ENCODE measurements at regions not wholly inside any gene's neighbourhood (a gene's known extent, or its start where the extent isn't known, plus 50 kb on each side); places are given as distances from the start of the nearest gene placed in this dataset.

DNA sequence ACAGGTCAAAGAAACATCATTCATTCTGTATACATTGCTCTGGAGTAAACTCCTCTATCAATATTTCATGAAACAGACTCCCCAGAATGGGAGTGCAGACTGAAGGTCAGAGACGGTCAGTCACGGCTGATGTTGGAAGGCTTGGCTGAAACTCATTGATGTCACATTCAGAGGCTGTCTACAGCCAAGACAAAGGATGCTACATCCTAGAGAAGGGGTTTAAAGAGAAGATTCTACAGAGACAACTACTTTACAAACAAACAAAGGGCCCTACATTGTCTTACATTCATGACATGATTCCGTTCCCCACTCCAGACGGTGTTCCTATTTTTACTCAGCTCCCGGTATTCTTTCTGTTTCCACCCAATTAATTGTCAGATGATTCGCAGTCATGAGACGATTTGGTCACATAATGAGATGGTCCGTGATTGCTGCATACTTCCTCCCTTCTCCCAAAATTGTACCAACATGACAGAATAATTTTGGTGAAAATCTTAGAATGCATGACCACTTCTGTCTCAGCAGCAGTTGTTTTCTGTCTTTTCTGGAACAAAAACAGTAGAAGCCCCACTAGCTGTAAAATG is 73.8 kb upstream of the VAV3 start:
- TF ChIP-seq, protein P1, sequence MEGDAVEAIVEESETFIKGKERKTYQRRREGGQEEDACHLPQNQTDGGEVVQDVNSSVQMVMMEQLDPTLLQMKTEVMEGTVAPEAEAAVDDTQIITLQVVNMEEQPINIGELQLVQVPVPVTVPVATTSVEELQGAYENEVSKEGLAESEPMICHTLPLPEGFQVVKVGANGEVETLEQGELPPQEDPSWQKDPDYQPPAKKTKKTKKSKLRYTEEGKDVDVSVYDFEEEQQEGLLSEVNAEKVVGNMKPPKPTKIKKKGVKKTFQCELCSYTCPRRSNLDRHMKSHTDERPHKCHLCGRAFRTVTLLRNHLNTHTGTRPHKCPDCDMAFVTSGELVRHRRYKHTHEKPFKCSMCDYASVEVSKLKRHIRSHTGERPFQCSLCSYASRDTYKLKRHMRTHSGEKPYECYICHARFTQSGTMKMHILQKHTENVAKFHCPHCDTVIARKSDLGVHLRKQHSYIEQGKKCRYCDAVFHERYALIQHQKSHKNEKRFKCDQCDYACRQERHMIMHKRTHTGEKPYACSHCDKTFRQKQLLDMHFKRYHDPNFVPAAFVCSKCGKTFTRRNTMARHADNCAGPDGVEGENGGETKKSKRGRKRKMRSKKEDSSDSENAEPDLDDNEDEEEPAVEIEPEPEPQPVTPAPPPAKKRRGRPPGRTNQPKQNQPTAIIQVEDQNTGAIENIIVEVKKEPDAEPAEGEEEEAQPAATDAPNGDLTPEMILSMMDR (IDR thresholded peaks at IDR 0.05; ENCODE audit: insufficient read depth, low read depth, low read length, missing control alignments), result no peak
- H3K4me3 ChIP-seq (ENCODE audit: low read depth, low read length), result no peak overlapping the region
- no peak for DNase-seq (ENCODE audit: low read depth)

DNA sequence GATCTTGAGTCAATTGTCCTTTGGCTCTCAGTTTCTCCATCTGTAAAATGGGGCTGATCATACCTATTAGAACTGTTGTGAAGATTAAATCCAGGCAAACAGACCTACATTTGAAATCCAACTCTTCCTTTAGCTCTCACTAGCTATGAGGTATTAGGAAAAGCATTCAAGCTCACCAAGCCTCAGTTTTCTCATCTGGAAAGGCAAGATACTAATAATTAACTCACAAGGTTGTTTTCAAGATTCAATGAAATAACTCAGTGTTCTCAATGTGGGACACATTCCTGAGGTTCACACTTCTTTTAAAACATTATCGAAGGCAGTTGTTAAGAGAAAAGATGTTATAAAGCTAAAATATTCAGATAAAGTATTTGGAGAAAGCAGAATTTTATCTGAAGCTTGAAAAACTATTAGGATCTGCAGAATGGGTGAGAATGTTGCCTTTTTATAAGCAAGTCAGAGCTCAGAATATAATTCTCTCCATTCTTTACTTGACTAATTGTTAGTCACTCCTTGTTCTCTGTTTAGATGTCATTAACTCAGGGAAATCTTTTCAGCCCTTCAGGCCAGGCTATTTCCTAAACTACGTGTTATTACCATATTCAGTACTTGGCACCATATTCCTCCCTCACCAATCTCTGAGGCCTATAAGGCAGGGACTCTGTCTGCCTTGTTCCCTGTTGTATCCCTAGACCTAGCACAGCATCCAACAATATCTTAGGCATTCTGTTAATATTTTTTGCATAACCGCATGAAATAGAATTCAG is 72.0 kb upstream of the VAV3 start:
- no peak overlapping the region for H3K4me3 ChIP-seq (ENCODE audit: low read depth, low read length)
- TF ChIP-seq, protein P1 (IDR thresholded peaks at IDR 0.05; ENCODE audit: insufficient read depth, low read depth, low read length, missing control alignments), result no peak
- DNase-seq (ENCODE audit: low read depth), result no peak

DNA sequence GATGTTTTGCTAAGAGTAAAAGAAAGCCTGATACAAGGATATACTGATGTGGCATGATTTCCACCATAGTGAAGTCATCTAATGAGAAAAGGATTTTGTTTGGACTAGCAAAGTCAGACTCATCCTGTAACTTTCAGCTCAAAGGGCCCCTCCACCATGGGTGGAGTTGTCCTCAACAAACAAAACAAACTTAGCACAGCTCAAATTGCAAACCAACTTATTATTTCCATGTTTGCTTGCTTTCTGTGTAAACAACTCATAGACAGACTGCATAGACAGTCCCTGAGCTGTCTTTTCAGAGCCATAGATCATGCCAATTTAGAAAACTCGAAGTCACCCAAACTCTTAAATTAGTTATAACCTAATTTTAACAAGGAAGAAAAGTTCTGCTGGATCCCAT is 69.4 kb upstream of the VAV3 start:
- TF ChIP-seq, protein P1 (IDR thresholded peaks at IDR 0.05; ENCODE audit: insufficient read depth, low read depth, low read length, missing control alignments), result no peak
- no peak for DNase-seq (ENCODE audit: low read depth)
- H3K4me3 ChIP-seq (ENCODE audit: low read depth, low read length), result no peak overlapping the region

- TF ChIP-seq, protein P1 (IDR thresholded peaks at IDR 0.05; ENCODE audit: insufficient read depth, low read depth, low read length, missing control alignments), result no peak
- H3K4me3 ChIP-seq (ENCODE audit: low read depth, low read length), result no peak overlapping the region
- DNase-seq (ENCODE audit: low read depth), result no peak
Measured at GRCh38 chr1:108033550-108033951, 68.6 kb upstream of the VAV3 start.

GRCh38 chr1:108028841-108029388 is 63.9 kb upstream of the VAV3 start:
- H3K4me3 ChIP-seq (ENCODE audit: low read depth, low read length), result no peak overlapping the region
- DNase-seq (ENCODE audit: low read depth), result no peak
- TF ChIP-seq, protein P1 (IDR thresholded peaks at IDR 0.05; ENCODE audit: insufficient read depth, low read depth, low read length, missing control alignments), result no peak

DNA sequence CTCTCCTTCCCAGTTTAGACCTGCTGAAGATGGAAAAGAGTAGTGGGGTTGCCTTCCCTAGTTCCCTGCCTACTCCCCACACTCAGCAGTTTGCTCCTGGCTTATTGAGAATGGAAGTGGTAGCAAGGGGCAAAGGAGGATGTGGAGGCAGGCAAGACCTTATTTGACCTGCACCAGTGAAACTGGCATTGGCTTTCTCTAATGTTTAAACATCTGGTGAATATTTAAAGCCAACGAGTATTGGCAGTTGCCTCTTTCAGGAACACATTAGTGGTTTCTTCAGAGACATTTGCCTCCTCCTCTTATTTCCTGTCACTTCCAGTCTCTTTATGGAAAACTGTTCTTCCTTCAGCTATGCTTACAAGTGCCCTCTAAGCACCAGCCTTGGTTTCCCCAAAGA is 62.4 kb upstream of the VAV3 start:
- no peak for DNase-seq (ENCODE audit: low read depth)
- H3K4me3 ChIP-seq (ENCODE audit: low read depth, low read length), result no peak overlapping the region
- TF ChIP-seq, protein P1 (IDR thresholded peaks at IDR 0.05; ENCODE audit: insufficient read depth, low read depth, low read length, missing control alignments), result no peak

Data from GM12865 (cell line).